ENCODE measurements at regions not wholly inside any gene's neighbourhood (a gene's known extent, or its start where the extent isn't known, plus 50 kb on each side); places are given as distances from the start of the nearest gene placed in this dataset.

DNA sequence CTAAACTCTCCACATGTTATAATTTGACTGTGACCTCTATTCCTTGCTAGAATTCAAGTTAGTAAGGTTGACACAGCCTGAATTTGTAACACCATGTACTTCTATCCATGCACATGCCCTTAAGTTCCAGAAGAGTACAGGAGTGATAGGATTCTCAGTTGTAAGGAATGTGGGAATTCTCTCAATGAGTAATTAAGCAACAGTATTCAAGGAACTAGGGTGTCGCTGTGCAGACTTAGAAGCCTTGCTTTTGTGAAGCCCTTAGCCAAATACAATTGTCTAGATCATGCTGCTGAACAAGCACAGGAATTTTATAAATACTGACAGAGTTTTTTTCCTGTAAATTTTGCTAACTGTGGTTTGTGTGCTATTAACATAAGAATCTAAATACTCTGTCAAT, 276.3 kb upstream of the PTBP2 start:
- Histone ChIP-seq H3K27ac (replicated peaks) (no peak overlapping the region), H3K27me3 (ENCODE audit: insufficient read depth, poor library complexity, severe bottlenecking) (no peaks in the 10 kb centered on the region), H3K4me3 (replicated peaks; ENCODE audit: insufficient read depth, low read length) (no peak overlapping the region)
- DNase-seq (ENCODE audit: low read depth in 1 of 2, low spot score in 1 of 2), result no peak
- TF ChIP-seq, protein P1, sequence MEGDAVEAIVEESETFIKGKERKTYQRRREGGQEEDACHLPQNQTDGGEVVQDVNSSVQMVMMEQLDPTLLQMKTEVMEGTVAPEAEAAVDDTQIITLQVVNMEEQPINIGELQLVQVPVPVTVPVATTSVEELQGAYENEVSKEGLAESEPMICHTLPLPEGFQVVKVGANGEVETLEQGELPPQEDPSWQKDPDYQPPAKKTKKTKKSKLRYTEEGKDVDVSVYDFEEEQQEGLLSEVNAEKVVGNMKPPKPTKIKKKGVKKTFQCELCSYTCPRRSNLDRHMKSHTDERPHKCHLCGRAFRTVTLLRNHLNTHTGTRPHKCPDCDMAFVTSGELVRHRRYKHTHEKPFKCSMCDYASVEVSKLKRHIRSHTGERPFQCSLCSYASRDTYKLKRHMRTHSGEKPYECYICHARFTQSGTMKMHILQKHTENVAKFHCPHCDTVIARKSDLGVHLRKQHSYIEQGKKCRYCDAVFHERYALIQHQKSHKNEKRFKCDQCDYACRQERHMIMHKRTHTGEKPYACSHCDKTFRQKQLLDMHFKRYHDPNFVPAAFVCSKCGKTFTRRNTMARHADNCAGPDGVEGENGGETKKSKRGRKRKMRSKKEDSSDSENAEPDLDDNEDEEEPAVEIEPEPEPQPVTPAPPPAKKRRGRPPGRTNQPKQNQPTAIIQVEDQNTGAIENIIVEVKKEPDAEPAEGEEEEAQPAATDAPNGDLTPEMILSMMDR (IDR thresholded peaks at IDR 0.05; ENCODE audit: insufficient read depth, low read length), result no peak
- TF ChIP-seq, protein P2, sequence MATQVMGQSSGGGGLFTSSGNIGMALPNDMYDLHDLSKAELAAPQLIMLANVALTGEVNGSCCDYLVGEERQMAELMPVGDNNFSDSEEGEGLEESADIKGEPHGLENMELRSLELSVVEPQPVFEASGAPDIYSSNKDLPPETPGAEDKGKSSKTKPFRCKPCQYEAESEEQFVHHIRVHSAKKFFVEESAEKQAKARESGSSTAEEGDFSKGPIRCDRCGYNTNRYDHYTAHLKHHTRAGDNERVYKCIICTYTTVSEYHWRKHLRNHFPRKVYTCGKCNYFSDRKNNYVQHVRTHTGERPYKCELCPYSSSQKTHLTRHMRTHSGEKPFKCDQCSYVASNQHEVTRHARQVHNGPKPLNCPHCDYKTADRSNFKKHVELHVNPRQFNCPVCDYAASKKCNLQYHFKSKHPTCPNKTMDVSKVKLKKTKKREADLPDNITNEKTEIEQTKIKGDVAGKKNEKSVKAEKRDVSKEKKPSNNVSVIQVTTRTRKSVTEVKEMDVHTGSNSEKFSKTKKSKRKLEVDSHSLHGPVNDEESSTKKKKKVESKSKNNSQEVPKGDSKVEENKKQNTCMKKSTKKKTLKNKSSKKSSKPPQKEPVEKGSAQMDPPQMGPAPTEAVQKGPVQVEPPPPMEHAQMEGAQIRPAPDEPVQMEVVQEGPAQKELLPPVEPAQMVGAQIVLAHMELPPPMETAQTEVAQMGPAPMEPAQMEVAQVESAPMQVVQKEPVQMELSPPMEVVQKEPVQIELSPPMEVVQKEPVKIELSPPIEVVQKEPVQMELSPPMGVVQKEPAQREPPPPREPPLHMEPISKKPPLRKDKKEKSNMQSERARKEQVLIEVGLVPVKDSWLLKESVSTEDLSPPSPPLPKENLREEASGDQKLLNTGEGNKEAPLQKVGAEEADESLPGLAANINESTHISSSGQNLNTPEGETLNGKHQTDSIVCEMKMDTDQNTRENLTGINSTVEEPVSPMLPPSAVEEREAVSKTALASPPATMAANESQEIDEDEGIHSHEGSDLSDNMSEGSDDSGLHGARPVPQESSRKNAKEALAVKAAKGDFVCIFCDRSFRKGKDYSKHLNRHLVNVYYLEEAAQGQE (IDR thresholded peaks at IDR 0.05; ENCODE audit: insufficient replicate concordance, low read depth), result no peak
- TF ChIP-seq POLR2AphosphoS5 (IDR thresholded peaks at IDR 0.05; ENCODE audit: low read depth), result no peak
- TF ChIP-seq SPI1 (IDR thresholded peaks at IDR 0.05; ENCODE audit: borderline replicate concordance, low read depth), result no peak
- TF ChIP-seq GABPA (IDR thresholded peaks at IDR 0.05; ENCODE audit: low read depth), result no peak

DNA sequence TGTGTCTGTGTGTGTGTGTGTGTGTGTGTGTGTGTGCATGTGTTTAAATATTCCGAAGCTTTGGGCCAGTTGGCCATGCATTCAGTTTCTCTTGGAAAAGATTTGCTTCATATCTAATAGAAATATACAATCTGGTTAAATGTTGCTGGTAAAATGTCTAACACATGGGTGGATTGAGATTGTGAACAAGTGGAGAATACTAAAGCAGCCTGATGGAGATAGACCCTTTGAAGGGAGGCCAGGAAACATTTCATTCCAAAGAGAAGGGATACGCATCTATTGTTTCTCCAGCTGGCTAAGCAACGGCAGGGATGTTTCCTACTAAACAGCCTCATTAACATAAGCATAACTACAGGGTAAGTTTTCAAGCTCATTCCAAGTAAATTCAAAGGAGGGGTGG, 257.5 kb upstream of the PTBP2 start:
- Histone ChIP-seq H3K4me3 (replicated peaks; ENCODE audit: insufficient read depth, low read length) (no peak overlapping the region), H3K27me3 (ENCODE audit: insufficient read depth, poor library complexity, severe bottlenecking) (no peaks in the 10 kb centered on the region), H3K27ac (replicated peaks) (no peak overlapping the region)
- no peak for TF ChIP-seq GABPA (IDR thresholded peaks at IDR 0.05; ENCODE audit: low read depth)
- TF ChIP-seq, protein P1 (IDR thresholded peaks at IDR 0.05; ENCODE audit: insufficient read depth, low read length), result no peak
- TF ChIP-seq POLR2AphosphoS5 (IDR thresholded peaks at IDR 0.05; ENCODE audit: low read depth), result no peak
- no peak for TF ChIP-seq SPI1 (IDR thresholded peaks at IDR 0.05; ENCODE audit: borderline replicate concordance, low read depth)
- TF ChIP-seq, protein P2 (IDR thresholded peaks at IDR 0.05; ENCODE audit: insufficient replicate concordance, low read depth), result no peak
- DNase-seq (ENCODE audit: low read depth in 1 of 2, low spot score in 1 of 2), result no peak

DNA sequence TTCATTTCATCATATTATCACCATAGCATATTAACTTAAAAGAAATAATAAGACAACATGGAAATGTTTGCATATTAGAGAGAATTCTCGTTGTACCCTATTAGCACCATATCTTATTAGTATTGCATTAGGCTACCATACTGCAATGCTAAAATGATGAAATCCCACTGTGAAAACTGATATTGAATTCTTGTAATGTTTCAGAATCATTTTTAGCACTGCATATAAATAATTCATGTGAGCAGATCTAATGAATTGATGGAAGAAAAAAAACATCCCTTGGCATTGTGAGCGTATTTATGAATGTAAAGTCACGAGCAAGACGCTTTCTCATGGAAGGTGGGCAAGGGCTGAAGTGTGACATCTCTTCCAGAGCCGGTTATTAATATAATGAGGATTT, 257.1 kb upstream of the PTBP2 start:
- TF ChIP-seq SPI1 (IDR thresholded peaks at IDR 0.05; ENCODE audit: borderline replicate concordance, low read depth), result no peak
- no peak for TF ChIP-seq POLR2AphosphoS5 (IDR thresholded peaks at IDR 0.05; ENCODE audit: low read depth)
- no peak for TF ChIP-seq GABPA (IDR thresholded peaks at IDR 0.05; ENCODE audit: low read depth)
- TF ChIP-seq, protein P1 (IDR thresholded peaks at IDR 0.05; ENCODE audit: insufficient read depth, low read length), result no peak
- TF ChIP-seq, protein P2 (IDR thresholded peaks at IDR 0.05; ENCODE audit: insufficient replicate concordance, low read depth), result no peak
- DNase-seq (ENCODE audit: low read depth in 1 of 2, low spot score in 1 of 2), result no peak
- Histone ChIP-seq H3K27ac (replicated peaks) (no peak overlapping the region), H3K4me3 (replicated peaks; ENCODE audit: insufficient read depth, low read length) (no peak overlapping the region), H3K27me3 (ENCODE audit: insufficient read depth, poor library complexity, severe bottlenecking) (no peaks in the 10 kb centered on the region)
